T-helper 9 cell (primary cell): ENCODE measurements at regions not wholly inside any gene's neighbourhood (a gene's known extent, or its start where the extent isn't known, plus 50 kb on each side); places are given as distances from the start of the nearest gene placed in this dataset.

Experiments
- DNase-seq: peaks from one replicate; pipeline ENCODE4 v3.0.0-alpha.2; 2020

- no peak for DNase-seq
These were observed 227.6 kb downstream of the BMP7 start for GRCh38 chr20:57038608-57039440.

- DNase-seq: no peak
These were observed 226.0 kb downstream of the BMP7 start for GRCh38 chr20:57040466-57040865.

GRCh38 chr20:57040924-57041323 is 225.5 kb downstream of the BMP7 start:
- no peak for DNase-seq

- DNase-seq: no peak
These were observed 223.3 kb downstream of the BMP7 start for GRCh38 chr20:57043091-57043490.

GRCh38 chr20:57043669-57044268 is 222.7 kb downstream of the BMP7 start:
- DNase-seq: no peak

GRCh38 chr20:57047281-57048026 is 219.0 kb downstream of the BMP7 start:
- no peak for DNase-seq

GRCh38 chr20:57048027-57048869 is 218.2 kb downstream of the BMP7 start:
- DNase-seq: no peak

GRCh38 chr20:57049296-57049695 is 217.1 kb downstream of the BMP7 start:
- no peak for DNase-seq

- DNase-seq: no peak
These were observed 215.3 kb downstream of the BMP7 start for GRCh38 chr20:57051096-57051495.

GRCh38 chr20:57053067-57053466 is 213.4 kb downstream of the BMP7 start:
- DNase-seq: no peak

- DNase-seq: no peak
These were observed 212.5 kb downstream of the BMP7 start for GRCh38 chr20:57053793-57054552.

GRCh38 chr20:57055345-57055744 is 211.1 kb downstream of the BMP7 start:
- DNase-seq: no peak

- no peak for DNase-seq
These were observed 209.8 kb downstream of the BMP7 start for GRCh38 chr20:57056651-57057050.

GRCh38 chr20:57059055-57059596 is 207.3 kb downstream of the BMP7 start:
- DNase-seq: no peak

- no peak for DNase-seq
These were observed 205.9 kb downstream of the BMP7 start for GRCh38 chr20:57060407-57061050.

- no peak for DNase-seq
These were observed 205.2 kb downstream of the BMP7 start for GRCh38 chr20:57061051-57061900.

- no peak for DNase-seq
These were observed 204.2 kb downstream of the BMP7 start for GRCh38 chr20:57062241-57062640.

GRCh38 chr20:57062696-57063270 is 203.7 kb downstream of the BMP7 start:
- DNase-seq: no peak

GRCh38 chr20:57064836-57065235 is 201.6 kb downstream of the BMP7 start:
- DNase-seq: no peak

GRCh38 chr20:57065646-57066045 is 200.8 kb downstream of the BMP7 start:
- DNase-seq: no peak
